Endothelial cell of umbilical vein (primary cell): ENCODE measurements at regions not wholly inside any gene's neighbourhood (a gene's known extent, or its start where the extent isn't known, plus 50 kb on each side); places are given as distances from the start of the nearest gene placed in this dataset.

ENCODE experiments used
- BruUV-seq: library from RNA; stranded (reverse); fragments of 400-500 nt; replicated peaks from 2 replicates; lab custom pipeline; 2021; lab: Mats Ljungman, UMichigan
- CTCF ChIA-PET: fragments of 300-600, 350-600 bp; sonication (Branson Sonifier 250); formaldehyde crosslinking; loops from one replicate; lab custom pipeline; 2021; ENCODE audit warnings: antibody characterized with exemption, inconsistent platforms; lab: Charles Lee
- POLR2A ChIA-PET: fragments of 300-600, 350-600 bp; sonication (Branson Sonifier 250); formaldehyde crosslinking; loops from one replicate; lab custom pipeline; 2021; ENCODE audit warnings: antibody characterized with exemption, inconsistent platforms; lab: Charles Lee
- DNase-seq: peaks from one replicate; pipeline ENCODE4 v3.0.0-alpha.2; 2011; ENCODE audit warnings: low read depth, low spot score
- FAIRE-seq: peaks from 2 replicates; lab custom pipeline; 2011; peaks lifted over from hg19 to GRCh38; lab: Jason Lieb, UNC
- H2AFZ ChIP-seq: 2 replicates; pipeline ENCODE4 v1.6.0; 2012; ENCODE audit warnings: low read depth, low read length, control low read depth, inconsistent platforms
- H3K27ac ChIP-seq: 2 replicates; pipeline ENCODE4 v1.5.1; 2011; ENCODE audit warnings: low read depth, mild to moderate bottlenecking, control low read depth, low read length, moderate library complexity; ENCODE audit not compliant: insufficient read depth
- H3K27me3 ChIP-seq, 2 experiments: 2 replicates each; pipeline versions ENCODE4 v1.6.0 to v1.6.1; 2011; ENCODE audit warnings: low read length in 2 of 2, mixed read lengths in 1 of 2; ENCODE audit not compliant: control insufficient read depth in 2 of 2, insufficient read depth in 2 of 2
- H3K36me3 ChIP-seq, 2 experiments: 2 replicates in 1 of 2; 3 replicates in 1 of 2; pipeline ENCODE4 v1.5.1; 2011; ENCODE audit warnings: low read length in 2 of 2, mild to moderate bottlenecking in 1 of 2, moderate library complexity in 1 of 2; ENCODE audit not compliant: control insufficient read depth in 2 of 2, insufficient read depth in 2 of 2; ENCODE audit errors: extremely low read depth in 1 of 2
- H3K4me1 ChIP-seq: 3 replicates; pipeline ENCODE4 v1.5.1; 2011; ENCODE audit warnings: mild to moderate bottlenecking, low read length; ENCODE audit not compliant: control insufficient read depth, insufficient read depth; ENCODE audit errors: extremely low read depth
- H3K4me2 ChIP-seq: 2 replicates; pipeline ENCODE4 v1.6.1; 2011; ENCODE audit warnings: low read length, control low read depth, mixed read lengths; ENCODE audit not compliant: insufficient read depth
- H3K4me3 ChIP-seq, 3 experiments: fragments of 200-600 bp in 1 of 3; sonication (generic), shearing (Covaris generic) in 1 of 3; replicated peaks in 1 of 3; 2 replicates each; pipeline ENCODE4 v1.5.1; 2011 to 2016; ENCODE audit warnings: control low read depth in 3 of 3, low read length in 3 of 3, mild to moderate bottlenecking in 2 of 3, inconsistent platforms in 1 of 3, low read depth in 1 of 3, moderate library complexity in 1 of 3; ENCODE audit not compliant: insufficient read depth in 1 of 3
- H3K79me2 ChIP-seq: 2 replicates; pipeline ENCODE4 v1.6.0; 2012; ENCODE audit warnings: low read length, inconsistent platforms; ENCODE audit not compliant: control insufficient read depth, insufficient read depth
- H3K9ac ChIP-seq: replicated peaks from 2 replicates; pipeline ENCODE3; 2011; ENCODE audit warnings: low read length, control low read depth; ENCODE audit not compliant: insufficient read depth; ENCODE audit errors: extremely low read depth
- H3K9me1 ChIP-seq: replicated peaks from 3 replicates; pipeline ENCODE4 v1.6.0; 2011; ENCODE audit warnings: mild to moderate bottlenecking, low read length; ENCODE audit not compliant: control insufficient read depth, insufficient read depth; ENCODE audit errors: extremely low read depth
- H3K9me3 ChIP-seq: replicated peaks from 2 replicates; pipeline ENCODE4 v1.5.1; 2012; ENCODE audit warnings: low read length, inconsistent platforms; ENCODE audit not compliant: control insufficient read depth, insufficient read depth
- H4K20me1 ChIP-seq: replicated peaks from 2 replicates; pipeline ENCODE3; 2011; ENCODE audit warnings: mild to moderate bottlenecking, low read length; ENCODE audit not compliant: control insufficient read depth, insufficient read depth; ENCODE audit errors: extremely low read depth
- CTCF ChIP-seq, 2 donors: IDR thresholded peaks; 1 replicate in 1 of 2; 2 replicates in 1 of 2; pipeline ENCODE4 v1.5.1; 2011; ENCODE audit warnings: low read length in 2 of 2, mild to moderate bottlenecking in 2 of 2, moderate library complexity in 2 of 2, control low read depth in 1 of 2, inconsistent platforms in 1 of 2, low read depth in 1 of 2; ENCODE audit not compliant: insufficient read depth in 1 of 2; ENCODE audit errors: extremely low read depth in 1 of 2
- EZH2 ChIP-seq: IDR thresholded peaks from 2 replicates; pipeline ENCODE4 v1.6.1; 2012; ENCODE audit warnings: borderline replicate concordance, low read depth, mild to moderate bottlenecking, moderate library complexity, low read length, inconsistent platforms; ENCODE audit not compliant: severe bottlenecking
- FOS ChIP-seq: IDR thresholded peaks from 2 replicates; pipeline ENCODE4 v1.6.1; 2011; ENCODE audit warnings: mild to moderate bottlenecking, low read length, moderate library complexity, borderline replicate concordance; ENCODE audit not compliant: insufficient read depth
- GATA2 ChIP-seq: IDR thresholded peaks from 2 replicates; pipeline ENCODE4 v1.7.0; 2011; ENCODE audit warnings: low read depth, mild to moderate bottlenecking, moderate library complexity, mixed read lengths, low read length; ENCODE audit not compliant: insufficient read length, insufficient read depth
- JUN ChIP-seq: IDR thresholded peaks from 2 replicates; pipeline ENCODE4 v1.6.1; 2011; ENCODE audit warnings: borderline replicate concordance, low read depth; ENCODE audit not compliant: insufficient read length, insufficient read depth
- MAX ChIP-seq: IDR thresholded peaks from 2 replicates; pipeline ENCODE4 v1.6.1; 2011; ENCODE audit not compliant: insufficient read depth, insufficient read length
- MYC ChIP-seq: IDR thresholded peaks from one replicate; pipeline ENCODE4 v1.6.1; 2011; ENCODE audit warnings: mild to moderate bottlenecking, low read depth, low read length
- POLR2A ChIP-seq: IDR thresholded peaks from 2 replicates; pipeline ENCODE4 v1.6.1; 2012; ENCODE audit warnings: low read depth, mild to moderate bottlenecking, control low read depth, low read length
- POLR2AphosphoS5 ChIP-seq: IDR thresholded peaks from 2 replicates; pipeline ENCODE4 v1.6.1; 2012; ENCODE audit warnings: low read depth, mild to moderate bottlenecking, control low read depth, low read length, moderate library complexity; ENCODE audit not compliant: insufficient read depth
- dilution Hi-C: fragments of 300-500 bp; cut with MboI; formaldehyde crosslinking; loops from one replicate; pipeline ENCODE4 v1.15.0; 2019; ENCODE audit warnings: low sequenced_read_pairs; ENCODE audit not compliant: extremely low pct_ligation_motif_present
- intact Hi-C: fragments of 100-400 bp; cut with micrococcal nuclease; formaldehyde crosslinking; loops from one replicate; pipeline ENCODE4 v1.10.0; 2022

- CTCF ChIA-PET, result interaction anchor here (1.3 to 10.9 kb wide), 2 partner anchors 46 to 131 kb away, joined by 8 to 350 read pairs; no protein-coding TSS in a partner anchor
- no peak overlapping the region for H3K27ac ChIP-seq
- no peaks in the 10 kb centered on the region for H4K20me1 ChIP-seq
- H3K4me3 ChIP-seq, result no peak overlapping the region
- no peaks in the 10 kb centered on the region for H3K79me2 ChIP-seq
- DNase-seq, result no peak
- no peaks in the 10 kb centered on the region for H3K9me3 ChIP-seq
- no peak for FAIRE-seq
- H3K9me1 ChIP-seq, result no peaks in the 10 kb centered on the region
- intact Hi-C loops, result no loop called here
- dilution Hi-C loops, result no loop called here
- no peak for TF ChIP-seq GATA2
- no peak overlapping the region for H3K4me2 ChIP-seq
- no peaks in the 10 kb centered on the region for H3K4me1 ChIP-seq
- H2AFZ ChIP-seq, result no peak overlapping the region
- POLR2A ChIA-PET, result no interaction called here
- no peaks in the 10 kb centered on the region for H3K36me3 ChIP-seq
- H3K9ac ChIP-seq, result no peak overlapping the region
- BruUV-seq, result no TSS peak
- no peaks in the 10 kb centered on the region for H3K27me3 ChIP-seq
Measured at GRCh38 chr11:116646191-116646590, 126.6 kb downstream of the BUD13 start.

- CTCF ChIA-PET, result interaction anchor here (1.4 to 10.9 kb wide), 2 partner anchors 129 to 145 kb away, joined by 4 to 350 read pairs; no protein-coding TSS in a partner anchor
- Histone ChIP-seq H3K4me3 (no peak overlapping the region), H3K27ac (no peak overlapping the region), H4K20me1 (no peaks in the 10 kb centered on the region), H3K4me2 (no peak overlapping the region), H3K9me3 (no peaks in the 10 kb centered on the region), H3K4me1 (no peaks in the 10 kb centered on the region), H3K79me2 (no peaks in the 10 kb centered on the region), H3K9me1 (no peaks in the 10 kb centered on the region), H3K36me3 (no peaks in the 10 kb centered on the region), H3K27me3 (no peaks in the 10 kb centered on the region), H3K9ac (no peak overlapping the region), H2AFZ (no peak overlapping the region)
- DNase-seq (no peak), FAIRE-seq (no peak)
- dilution Hi-C loops, result no loop called here
- TF ChIP-seq MAX (no peak), FOS (no peak), POLR2A (no peak), POLR2AphosphoS5 (no peak), EZH2 (no peak), JUN (no peak), CTCF (IDR thresholded peaks at IDR 0.05; ENCODE audit: extremely low read depth in 1 of 2, insufficient read depth in 1 of 2, low read depth in 1 of 2, low read length in 2 of 2) (no peak), MYC (no peak)
- POLR2A ChIA-PET, result no interaction called here
- no TSS peak for BruUV-seq
- intact Hi-C loops, result loop anchor here (5.0 kb wide), 1 partner anchor 428 kb away; no protein-coding TSS in a partner anchor
Measured at GRCh38 chr11:116644941-116645305, 127.9 kb downstream of the BUD13 start.
